Effector memory CD8-positive, alpha-beta T cell (primary cell): ENCODE measurements at regions not wholly inside any gene's neighbourhood (a gene's known extent, or its start where the extent isn't known, plus 50 kb on each side); places are given as distances from the start of the nearest gene placed in this dataset.
"Not testable (repeated sequence)": the region's sequence is repeated elsewhere in the genome, so short reads cannot be mapped to it uniquely, and the experiment has no call there.

Source experiments
- ATAC-seq: fragments of 150-1000 bp; cut with Tn5 transposase; replicated peaks from 2 replicates; pipeline ENCODE4 v1.10.0; 2021; ENCODE audit warnings: mild to moderate bottlenecking, moderate library complexity
- DNase-seq, 3 experiments: peaks; one replicate each; pipeline ENCODE4 v3.0.0; 2021
- H3K27ac Mint-ChIP-seq, 2 donors: one replicate each; pipeline ENCODE4 v1.8.0; 2022; ENCODE audit warnings: mild to moderate bottlenecking in 2 of 2, mixed read lengths in 2 of 2, moderate library complexity in 2 of 2
- H3K27me3 Mint-ChIP-seq, 2 donors: one replicate each; pipeline ENCODE4 v1.8.0; 2022; ENCODE audit warnings: mixed read lengths in 2 of 2
- H3K36me3 Mint-ChIP-seq: one replicate; pipeline ENCODE4 v1.8.0; 2022; ENCODE audit warnings: mild to moderate bottlenecking, moderate library complexity, mixed read lengths; ENCODE audit not compliant: insufficient read depth
- H3K4me1 Mint-ChIP-seq, 2 donors: one replicate each; pipeline ENCODE4 v1.8.0; 2022; ENCODE audit warnings: low read depth in 2 of 2, mixed read lengths in 2 of 2
- H3K4me3 Mint-ChIP-seq, 2 donors: one replicate each; pipeline ENCODE4 v1.8.0; 2022; ENCODE audit warnings: mild to moderate bottlenecking in 2 of 2, mixed read lengths in 2 of 2, moderate library complexity in 2 of 2
- H3K9me3 Mint-ChIP-seq, 2 donors: one replicate each; pipeline ENCODE4 v1.8.0; 2022; ENCODE audit warnings: mixed read lengths in 2 of 2

- Mint-ChIP-seq H3K27me3 (no peaks in the 10 kb centered on the region), H3K27ac (no peak overlapping the region), H3K4me3 (no peak overlapping the region), H3K36me3 (no peaks in the 10 kb centered on the region), H3K9me3 (peaks cover 0 to 9% of the 10 kb centered on the region in 2 donors), H3K4me1 (no peaks in the 10 kb centered on the region)
- no peak for ATAC-seq
- no peak for DNase-seq
Measured at GRCh38 chr9:82729991-82730589, 332.9 kb downstream of the RASEF start.

- no peaks in the 10 kb centered on the region for H3K27me3 Mint-ChIP-seq
- H3K27ac Mint-ChIP-seq: no peak overlapping the region
- no peak for DNase-seq
- no peak overlapping the region for H3K4me3 Mint-ChIP-seq
- ATAC-seq: no peak
- peaks cover 0 to 9% of the 10 kb centered on the region in 2 donors for H3K9me3 Mint-ChIP-seq
- no peaks in the 10 kb centered on the region for H3K36me3 Mint-ChIP-seq
- no peaks in the 10 kb centered on the region for H3K4me1 Mint-ChIP-seq
Measured at GRCh38 chr9:82732928-82733327, 330.0 kb downstream of the RASEF start.

GRCh38 chr9:82736126-82736525 lies 326.8 kb downstream of the RASEF start:
- no peak for DNase-seq
- H3K36me3 Mint-ChIP-seq: no peaks in the 10 kb centered on the region
- no peak overlapping the region for H3K27ac Mint-ChIP-seq
- no peaks in the 10 kb centered on the region for H3K27me3 Mint-ChIP-seq
- H3K4me3 Mint-ChIP-seq: no peak overlapping the region
- H3K4me1 Mint-ChIP-seq: no peaks in the 10 kb centered on the region
- H3K9me3 Mint-ChIP-seq: peaks cover 0 to 7% of the 10 kb centered on the region in 2 donors
- ATAC-seq: no peak

- H3K4me1 Mint-ChIP-seq: no peaks in the 10 kb centered on the region
- DNase-seq (no peak), ATAC-seq (no peak)
- H3K36me3 Mint-ChIP-seq: no peaks in the 10 kb centered on the region
- no peak overlapping the region for H3K27ac Mint-ChIP-seq
- no peaks in the 10 kb centered on the region for H3K27me3 Mint-ChIP-seq
- peaks cover 0 to 7% of the 10 kb centered on the region in 2 donors for H3K9me3 Mint-ChIP-seq
- H3K4me3 Mint-ChIP-seq: no peak overlapping the region
Measured at GRCh38 chr9:82736701-82737100, 326.2 kb downstream of the RASEF start.

- H3K4me3 Mint-ChIP-seq: no peak overlapping the region
- no peak for ATAC-seq
- no peaks in the 10 kb centered on the region for H3K4me1 Mint-ChIP-seq
- DNase-seq: no peak
- H3K36me3 Mint-ChIP-seq: no peaks in the 10 kb centered on the region
- H3K27me3 Mint-ChIP-seq: no peaks in the 10 kb centered on the region
- no peak overlapping the region for H3K27ac Mint-ChIP-seq
- H3K9me3 Mint-ChIP-seq: peaks cover 6 to 29% of the 10 kb centered on the region in 2 donors
Measured at GRCh38 chr9:82745919-82746318, 317.0 kb downstream of the RASEF start.

GRCh38 chr9:82750411-82750913 lies 312.5 kb downstream of the RASEF start:
- no peak overlapping the region for H3K4me3 Mint-ChIP-seq
- peaks cover 2 to 11% of the 10 kb centered on the region in 2 donors for H3K9me3 Mint-ChIP-seq
- H3K27ac Mint-ChIP-seq: no peak overlapping the region
- DNase-seq (no peak), ATAC-seq (no peak)
- no peaks in the 10 kb centered on the region for H3K27me3 Mint-ChIP-seq
- H3K36me3 Mint-ChIP-seq: no peaks in the 10 kb centered on the region
- no peaks in the 10 kb centered on the region for H3K4me1 Mint-ChIP-seq

- Mint-ChIP-seq H3K27ac (no peak overlapping the region), H3K27me3 (no peaks in the 10 kb centered on the region), H3K4me3 (no peak overlapping the region), H3K9me3 (peaks cover 3 to 6% of the 10 kb centered on the region in 2 donors), H3K36me3 (no peaks in the 10 kb centered on the region), H3K4me1 (no peaks in the 10 kb centered on the region)
- ATAC-seq (no peak), DNase-seq (no peak)
Measured at GRCh38 chr9:82757924-82758323, 305.0 kb downstream of the RASEF start.

GRCh38 chr9:82761027-82761426 lies 301.9 kb downstream of the RASEF start:
- DNase-seq (no peak), ATAC-seq (no peak)
- H3K27me3 Mint-ChIP-seq: no peaks in the 10 kb centered on the region
- H3K4me3 Mint-ChIP-seq: no peak overlapping the region
- H3K9me3 Mint-ChIP-seq: peaks cover 5 to 6% of the 10 kb centered on the region in 2 donors
- H3K4me1 Mint-ChIP-seq: no peaks in the 10 kb centered on the region
- H3K36me3 Mint-ChIP-seq: no peaks in the 10 kb centered on the region
- H3K27ac Mint-ChIP-seq: no peak overlapping the region

- Mint-ChIP-seq H3K4me1 (no peaks in the 10 kb centered on the region), H3K27me3 (no peaks in the 10 kb centered on the region), H3K27ac (no peak overlapping the region), H3K4me3 (no peak overlapping the region), H3K36me3 (no peaks in the 10 kb centered on the region), H3K9me3 (peaks cover 6% of the 10 kb centered on the region in 2 donors)
- ATAC-seq (no peak), DNase-seq (no peak)
Measured at GRCh38 chr9:82761956-82762355, 301.0 kb downstream of the RASEF start.

- Mint-ChIP-seq H3K4me3 (no peak overlapping the region), H3K4me1 (no peaks in the 10 kb centered on the region), H3K36me3 (no peaks in the 10 kb centered on the region), H3K27ac (no peak overlapping the region), H3K27me3 (no peaks in the 10 kb centered on the region), H3K9me3 (peaks cover 0 to 6% of the 10 kb centered on the region in 2 donors)
- DNase-seq (no peak), ATAC-seq (no peak)
Measured at GRCh38 chr9:82763656-82764055, 299.3 kb downstream of the RASEF start.

- H3K36me3 Mint-ChIP-seq: no peaks in the 10 kb centered on the region
- no peak overlapping the region for H3K4me3 Mint-ChIP-seq
- no peak overlapping the region for H3K27ac Mint-ChIP-seq
- no peak for DNase-seq
- ATAC-seq: no peak
- H3K27me3 Mint-ChIP-seq: no peaks in the 10 kb centered on the region
- peaks cover 0 to 6% of the 10 kb centered on the region in 2 donors for H3K9me3 Mint-ChIP-seq
- no peaks in the 10 kb centered on the region for H3K4me1 Mint-ChIP-seq
Measured at GRCh38 chr9:82764061-82764668, 298.8 kb downstream of the RASEF start.

GRCh38 chr9:82774707-82775231 lies 288.2 kb downstream of the RASEF start:
- H3K27ac Mint-ChIP-seq, H3K9me3 Mint-ChIP-seq, ATAC-seq, DNase-seq, H3K27me3 Mint-ChIP-seq, H3K4me3 Mint-ChIP-seq, H3K4me1 Mint-ChIP-seq, H3K36me3 Mint-ChIP-seq: not testable (repeated sequence)

GRCh38 chr9:82776508-82776907 lies 286.4 kb downstream of the RASEF start:
- no peaks in the 10 kb centered on the region for H3K36me3 Mint-ChIP-seq
- H3K4me3 Mint-ChIP-seq: no peak overlapping the region
- no peak for DNase-seq
- no peak overlapping the region for H3K27ac Mint-ChIP-seq
- H3K4me1 Mint-ChIP-seq: no peaks in the 10 kb centered on the region
- ATAC-seq: no peak
- H3K9me3 Mint-ChIP-seq: peaks cover under 1 to 4% of the 10 kb centered on the region in 2 donors
- H3K27me3 Mint-ChIP-seq: no peaks in the 10 kb centered on the region

- Mint-ChIP-seq H3K36me3 (no peaks in the 10 kb centered on the region), H3K9me3 (peaks cover 4 to 10% of the 10 kb centered on the region in 2 donors), H3K27me3 (no peaks in the 10 kb centered on the region), H3K4me1 (no peaks in the 10 kb centered on the region), H3K27ac (no peak overlapping the region), H3K4me3 (no peak overlapping the region)
- ATAC-seq (no peak), DNase-seq (no peak)
Measured at GRCh38 chr9:82777366-82777765, 285.6 kb downstream of the RASEF start.
